GM21529 (cell line): ENCODE measurements at regions not wholly inside any gene's neighbourhood (a gene's known extent, or its start where the extent isn't known, plus 50 kb on each side); places are given as distances from the start of the nearest gene placed in this dataset.

ENCODE experiments used
- ATAC-seq: cut with Tn5 transposase; IDR thresholded peaks from one replicate; pipeline ENCODE4 v1.9.1; 2021; ENCODE audit not compliant: unreplicated experiment

DNA sequence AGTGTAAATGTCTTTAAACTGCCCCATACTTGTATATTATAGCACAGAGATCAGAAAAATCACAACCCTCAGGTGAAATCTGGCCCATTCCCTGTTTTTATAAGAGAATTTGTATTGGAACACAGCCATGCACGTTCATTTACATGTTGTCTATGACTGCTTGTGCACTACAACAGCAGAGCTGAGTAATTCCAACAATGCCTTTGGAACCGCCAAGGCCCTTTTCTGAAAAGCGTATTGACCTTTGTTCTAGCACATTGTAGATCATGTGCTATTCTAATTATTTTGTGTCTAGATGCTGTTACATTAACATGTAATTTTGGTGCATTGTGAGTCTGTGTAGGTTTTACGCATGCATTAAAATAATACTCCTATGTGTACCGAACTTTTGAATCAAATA, 339.6 kb downstream of the CHRM3 start:
- no peak for ATAC-seq

DNA sequence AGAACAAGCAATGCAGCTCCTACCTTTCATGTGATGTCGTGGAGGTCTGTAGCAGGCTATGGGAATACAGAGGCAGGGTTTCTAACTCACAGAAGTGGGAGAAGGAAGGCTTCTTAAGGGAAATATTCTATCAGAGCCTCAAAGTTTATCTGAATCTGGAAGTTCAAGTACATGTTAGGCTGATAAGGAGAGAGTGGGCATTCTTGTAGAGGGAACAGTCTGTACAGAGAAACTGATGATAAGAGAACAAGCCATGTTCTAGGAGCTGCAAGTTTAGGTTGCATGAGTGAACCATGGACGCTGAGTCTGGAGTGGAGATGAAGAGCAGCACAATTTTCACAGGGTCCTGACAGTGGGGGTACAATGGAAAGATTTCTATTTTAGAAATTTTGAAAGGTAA, 344.0 kb downstream of the CHRM3 start:
- ATAC-seq, result no peak

- ATAC-seq, result no peak
Observed at GRCh38 chr1:239731082-239731748, 344.8 kb downstream of the CHRM3 start.

DNA sequence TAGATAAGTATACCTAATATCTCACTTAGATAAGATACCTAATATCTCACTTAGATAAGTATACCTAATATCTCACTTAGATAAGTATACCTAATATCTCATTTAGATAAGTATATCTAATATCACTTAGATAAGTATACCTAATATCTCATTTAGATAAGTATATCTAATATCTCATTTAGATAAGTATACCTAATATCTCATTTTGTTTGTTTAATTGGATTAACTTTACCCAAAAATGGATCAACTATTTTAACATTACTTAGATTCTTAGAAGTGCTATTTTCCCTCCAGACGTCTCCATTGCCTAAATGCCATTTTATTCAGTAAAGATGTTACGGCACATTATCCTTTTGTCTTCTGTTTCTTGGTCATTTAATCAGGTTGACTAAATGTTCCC, 346.4 kb downstream of the CHRM3 start:
- no peak for ATAC-seq

- ATAC-seq, result no peak
Observed at GRCh38 chr1:239733995-239734394, 347.6 kb downstream of the CHRM3 start.

DNA sequence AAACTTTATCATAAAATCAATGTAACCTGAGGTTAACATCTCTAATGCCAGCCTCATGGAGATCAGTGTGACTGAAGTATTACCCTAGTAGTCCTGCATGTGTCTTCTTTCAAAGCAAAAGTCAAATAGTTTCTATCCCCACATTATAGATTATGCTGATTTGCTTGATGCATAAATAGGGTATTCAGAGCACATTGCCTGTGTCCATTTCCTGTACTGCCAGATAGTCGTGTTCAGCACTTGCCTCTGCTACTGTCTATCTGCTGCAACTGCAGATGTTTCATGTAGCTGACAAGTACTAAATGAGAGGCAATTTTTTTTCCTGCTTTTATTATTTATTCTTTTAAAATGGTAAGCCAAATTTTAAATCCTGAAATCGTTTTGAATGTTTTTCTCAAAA, 348.7 kb downstream of the CHRM3 start:
- no peak for ATAC-seq

- no peak for ATAC-seq
Observed at GRCh38 chr1:239736479-239736878, 350.1 kb downstream of the CHRM3 start.

DNA sequence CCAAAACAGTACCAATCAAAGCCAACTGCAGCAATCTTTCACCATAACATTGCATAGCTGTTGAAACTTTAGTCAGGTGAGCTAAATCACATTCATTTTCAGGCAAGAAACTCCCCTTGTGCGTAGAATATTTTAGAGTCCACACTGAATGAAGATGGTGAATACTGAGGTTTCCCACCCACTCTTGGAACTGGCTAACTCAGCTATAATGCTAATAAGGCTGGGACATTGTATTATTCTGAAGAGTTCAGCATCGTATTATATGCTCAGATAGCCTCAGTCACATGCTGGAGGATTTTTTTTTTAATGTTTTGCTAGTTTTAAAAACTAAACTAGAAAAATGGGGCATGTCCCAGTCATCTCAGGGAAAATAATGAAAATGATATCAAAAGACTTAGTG, 352.3 kb upstream of the FMN2 start:
- no peak for ATAC-seq

- no peak for ATAC-seq
Observed at GRCh38 chr1:239739919-239740318, 351.8 kb upstream of the FMN2 start.

DNA sequence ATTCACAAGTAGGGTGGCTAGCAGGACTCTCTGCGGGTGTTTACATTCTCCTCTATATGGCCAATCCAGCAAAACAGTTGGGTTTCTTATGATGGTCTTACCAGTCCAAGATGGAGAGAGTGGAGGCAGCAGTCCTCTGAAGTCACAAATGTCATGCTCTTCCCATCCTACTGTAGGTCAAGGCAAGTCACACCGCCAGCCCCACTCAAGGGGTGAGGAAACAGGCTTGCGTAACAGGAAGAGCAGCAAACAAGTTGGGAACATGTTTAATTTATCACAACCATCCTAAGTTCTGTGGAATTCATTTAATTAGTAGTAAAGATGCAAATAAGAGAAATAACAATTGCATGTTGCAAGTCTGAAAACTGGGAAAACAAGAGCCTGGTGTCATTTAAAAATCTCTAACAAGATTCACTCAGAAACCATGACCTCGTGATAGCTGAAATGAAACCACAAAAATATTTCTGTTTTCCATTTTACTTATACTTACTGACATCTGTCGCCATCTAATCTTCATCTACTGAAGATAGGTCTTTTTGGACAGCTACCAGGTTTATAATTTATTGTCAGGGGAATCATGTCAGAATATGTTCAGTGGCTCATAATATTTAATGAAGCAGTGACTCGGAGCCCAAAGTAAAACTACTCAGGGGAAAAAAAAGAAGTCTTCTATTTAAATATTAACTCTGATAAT, 349.1 kb upstream of the FMN2 start:
- ATAC-seq, result no peak

DNA sequence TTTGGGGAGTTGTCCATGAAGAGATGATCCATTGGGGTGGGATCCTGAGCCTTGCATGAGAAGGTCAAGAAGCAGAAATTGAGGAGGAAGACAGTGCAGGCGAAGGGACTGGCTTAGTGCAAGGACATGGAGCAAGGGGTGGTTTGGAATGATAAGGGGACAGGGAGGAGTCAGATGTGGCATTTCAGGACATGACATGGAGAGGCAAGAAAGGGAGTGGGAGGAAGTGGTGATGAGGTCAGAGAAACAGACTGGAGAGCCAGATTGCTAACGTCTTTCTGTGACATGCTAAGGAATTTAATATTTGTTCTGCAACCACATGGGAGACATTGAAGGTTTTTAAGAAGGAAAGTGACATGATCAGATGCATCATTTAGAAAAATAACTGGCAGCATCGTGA, 346.8 kb upstream of the FMN2 start:
- no peak for ATAC-seq

GRCh38 chr1:239755107-239755912, 336.4 kb upstream of the FMN2 start:
- ATAC-seq, result no peak

GRCh38 chr1:239757716-239758115, 334.0 kb upstream of the FMN2 start:
- ATAC-seq, result no peak

- ATAC-seq, result no peak
Observed at GRCh38 chr1:239758756-239759155, 332.9 kb upstream of the FMN2 start.

GRCh38 chr1:239761509-239761908, 330.2 kb upstream of the FMN2 start:
- no peak for ATAC-seq

DNA sequence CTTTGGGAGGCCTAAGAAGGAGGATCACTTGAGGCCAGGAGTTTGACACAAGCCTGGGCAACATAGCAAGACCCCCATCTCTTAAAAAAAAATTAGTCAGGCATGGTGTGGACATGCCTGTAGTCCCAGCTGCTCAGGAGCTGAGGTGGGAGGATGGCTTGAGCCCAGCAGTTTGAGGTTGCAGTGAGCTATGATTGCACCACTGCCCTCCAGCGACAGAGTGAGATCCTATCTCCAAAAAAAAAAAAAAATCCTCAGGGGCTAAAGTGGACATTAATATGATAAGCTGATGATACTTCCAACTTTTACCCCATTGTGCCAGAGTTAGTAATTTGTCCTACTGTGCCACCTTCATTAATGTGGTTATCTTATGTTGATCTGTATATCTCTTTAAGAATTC, 327.8 kb upstream of the FMN2 start:
- no peak for ATAC-seq

GRCh38 chr1:239764546-239764945, 327.1 kb upstream of the FMN2 start:
- ATAC-seq, result no peak

DNA sequence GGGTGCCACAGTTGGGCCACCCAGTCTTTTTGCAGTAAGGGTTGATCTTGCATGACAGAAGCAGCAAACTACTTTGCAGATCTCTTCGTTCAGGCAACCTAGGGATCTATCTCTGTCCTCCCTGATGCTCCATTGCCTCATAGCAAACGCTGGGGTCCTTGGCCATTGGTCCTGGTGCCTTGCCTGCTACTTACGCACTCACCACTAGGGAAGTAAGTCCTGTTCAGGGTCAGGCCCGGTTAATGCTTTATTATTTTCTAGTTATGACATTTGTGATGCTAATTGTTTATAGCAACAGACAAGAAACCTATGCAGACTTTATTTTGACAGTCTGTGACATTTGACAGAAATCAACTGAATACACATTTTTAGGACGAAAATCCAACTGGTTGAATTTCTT, 326.5 kb upstream of the FMN2 start:
- ATAC-seq, result no peak

GRCh38 chr1:239771550-239771949, 320.1 kb upstream of the FMN2 start:
- no peak for ATAC-seq

GRCh38 chr1:239772446-239772845, 319.2 kb upstream of the FMN2 start:
- ATAC-seq, result no peak

- ATAC-seq, result no peak
Observed at GRCh38 chr1:239775466-239775865, 316.2 kb upstream of the FMN2 start.

DNA sequence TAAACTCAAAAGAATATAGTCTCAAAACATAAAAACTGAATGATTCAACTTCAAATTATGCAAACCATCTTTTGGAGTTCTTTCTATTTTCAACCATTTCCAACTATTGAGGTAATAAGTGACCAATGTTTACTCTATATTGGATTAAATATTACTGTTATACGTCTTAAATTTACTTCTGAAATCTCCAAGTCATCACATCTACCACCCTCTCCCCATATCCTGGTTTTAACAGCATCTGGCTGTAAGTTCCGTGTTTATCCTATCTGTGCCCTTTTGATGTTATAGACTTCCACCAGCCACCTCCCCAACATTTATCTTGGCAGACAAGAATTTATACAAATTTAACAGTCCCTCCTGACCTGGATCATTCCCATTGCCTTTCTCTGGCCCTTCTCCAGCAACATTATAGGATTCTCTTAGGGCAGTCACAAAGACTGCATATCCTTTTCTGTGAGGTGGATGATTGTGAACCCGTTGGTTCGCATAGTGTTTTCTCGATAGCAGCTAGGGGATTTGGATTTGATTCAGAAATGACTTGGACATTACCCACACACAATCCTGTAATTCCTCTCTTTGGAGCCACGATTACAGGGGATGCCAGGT, 313.4 kb upstream of the FMN2 start:
- no peak for ATAC-seq
